CD4-positive, CD25-positive, alpha-beta regulatory T cell (primary cell): ENCODE measurements at regions not wholly inside any gene's neighbourhood (a gene's known extent, or its start where the extent isn't known, plus 50 kb on each side); places are given as distances from the start of the nearest gene placed in this dataset.

Experiments used
- ATAC-seq, 2 donors: fragments of 150-1000 bp; cut with Tn5 transposase; one replicate each; pipeline ENCODE4 v1.10.0; 2021; ENCODE audit warnings: low read depth in 2 of 2, moderate number of reproducible peaks in 2 of 2, moderate library complexity in 1 of 2
- DNase-seq, 3 donors: peaks; one replicate each; pipeline versions ENCODE4 v3.0.0 to v3.0.0-alpha.2; 2012 to 2022; ENCODE audit warnings: mixed read lengths in 1 of 3
- H3K27ac ChIP-seq: one replicate; pipeline ENCODE4 v1.7.0; 2013; ENCODE audit warnings: mild to moderate bottlenecking, low read length; ENCODE audit not compliant: insufficient read depth, poor library complexity, severe bottlenecking
- H3K27me3 ChIP-seq: one replicate; pipeline ENCODE4 v1.7.0; 2013; ENCODE audit warnings: low read length; ENCODE audit not compliant: control insufficient read depth, insufficient read depth
- H3K36me3 ChIP-seq: one replicate; pipeline ENCODE4 v1.7.0; 2013; ENCODE audit warnings: mild to moderate bottlenecking, low read length, moderate library complexity; ENCODE audit not compliant: control insufficient read depth, insufficient read depth
- H3K4me1 ChIP-seq: 2 replicates; pipeline ENCODE4 v1.7.0; 2013; ENCODE audit warnings: mild to moderate bottlenecking, low read length; ENCODE audit not compliant: insufficient read depth, control insufficient read depth, poor library complexity, severe bottlenecking
- H3K4me3 ChIP-seq: one replicate; pipeline ENCODE4 v1.7.0; 2013; ENCODE audit warnings: low read depth, mild to moderate bottlenecking, low read length, moderate library complexity
- H3K9me3 ChIP-seq, 2 experiments: 1 replicate in 1 of 2; 2 replicates in 1 of 2; pipeline ENCODE4 v1.7.0; 2013; ENCODE audit warnings: low read length in 2 of 2, mild to moderate bottlenecking in 1 of 2, moderate library complexity in 1 of 2; ENCODE audit not compliant: control insufficient read depth in 2 of 2
- H3K27ac Mint-ChIP-seq, 3 donors: one replicate each; pipeline ENCODE4 v1.8.0; 2020 to 2022; ENCODE audit warnings: mild to moderate bottlenecking in 3 of 3, mixed read lengths in 3 of 3, moderate library complexity in 2 of 3
- H3K27me3 Mint-ChIP-seq: one replicate; pipeline ENCODE4 v1.8.0; 2022; ENCODE audit warnings: mild to moderate bottlenecking, mixed read lengths
- H3K36me3 Mint-ChIP-seq: one replicate; pipeline ENCODE4 v1.8.0; 2020; ENCODE audit warnings: mixed read lengths
- H3K4me1 Mint-ChIP-seq, 4 donors: one replicate each; pipeline ENCODE4 v1.8.0; 2020 to 2022; ENCODE audit warnings: mixed read lengths in 4 of 4, mild to moderate bottlenecking in 1 of 4
- H3K4me3 Mint-ChIP-seq, 4 donors: one replicate each; pipeline ENCODE4 v1.8.0; 2020 to 2022; ENCODE audit warnings: mild to moderate bottlenecking in 4 of 4, mixed read lengths in 4 of 4, moderate library complexity in 3 of 4
- H3K9me3 Mint-ChIP-seq, 7 donors: one replicate each; pipeline ENCODE4 v1.8.0; 2020 to 2022; ENCODE audit warnings: mixed read lengths in 7 of 7, mild to moderate bottlenecking in 3 of 7, moderate library complexity in 2 of 7

- H3K27ac Mint-ChIP-seq: no peak overlapping the region
These were observed 801.9 kb downstream of the BRINP3 start for GRCh38 chr1:189675712-189676244.

DNA sequence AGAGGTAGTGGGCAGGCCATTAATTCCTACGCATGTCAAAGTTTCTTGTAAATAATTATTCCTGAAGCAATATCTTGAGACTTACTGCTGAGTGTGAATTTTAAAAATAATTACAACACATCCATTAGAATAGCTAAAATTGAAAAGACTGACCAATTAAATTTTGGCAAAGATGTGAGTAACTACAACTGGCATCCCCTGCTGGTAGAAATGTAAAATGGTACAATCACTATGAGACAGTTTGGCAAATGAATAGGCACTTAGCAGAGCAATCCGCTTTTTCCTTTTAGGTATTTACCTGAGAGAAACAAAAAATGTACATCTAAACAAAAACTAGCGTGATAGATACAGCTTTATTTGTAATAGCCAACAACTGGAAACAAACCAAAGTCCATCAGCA is 798.9 kb downstream of the BRINP3 start:
- Mint-ChIP-seq H3K4me3 (no peak overlapping the region), H3K36me3 (no peaks in the 10 kb centered on the region), H3K27me3 (no peaks in the 10 kb centered on the region), H3K9me3 (peaks cover under 1 to 17% (median 7%) of the 10 kb centered on the region in 7 donors), H3K4me1 (no peaks in the 10 kb centered on the region), H3K27ac (no peak overlapping the region)
- no peaks in the 10 kb centered on the region for H3K27me3 ChIP-seq
- DNase-seq (no peak), ATAC-seq (no peak)
- H3K36me3 ChIP-seq: no peaks in the 10 kb centered on the region
- H3K4me3 ChIP-seq: no peak overlapping the region
- no peaks in the 10 kb centered on the region for H3K4me1 ChIP-seq
- no peak overlapping the region for H3K27ac ChIP-seq
- peaks cover 0 to 3% of the 10 kb centered on the region in 2 experiments for H3K9me3 ChIP-seq

More at GRCh38 chr1:189675712-189676244, 801.9 kb downstream of the BRINP3 start:
- Mint-ChIP-seq H3K36me3 (no peaks in the 10 kb centered on the region), H3K27me3 (no peaks in the 10 kb centered on the region), H3K9me3 (peaks cover 0 to 13% (median 7%) of the 10 kb centered on the region in 7 donors), H3K4me1 (no peaks in the 10 kb centered on the region), H3K4me3 (no peak overlapping the region)
- Histone ChIP-seq H3K27me3 (no peaks in the 10 kb centered on the region), H3K4me1 (no peaks in the 10 kb centered on the region), H3K4me3 (no peak overlapping the region), H3K36me3 (no peaks in the 10 kb centered on the region), H3K9me3 (peaks cover 0 to 3% of the 10 kb centered on the region in 2 experiments), H3K27ac (no peak overlapping the region)
- DNase-seq: no peak
- no peak for ATAC-seq

DNA sequence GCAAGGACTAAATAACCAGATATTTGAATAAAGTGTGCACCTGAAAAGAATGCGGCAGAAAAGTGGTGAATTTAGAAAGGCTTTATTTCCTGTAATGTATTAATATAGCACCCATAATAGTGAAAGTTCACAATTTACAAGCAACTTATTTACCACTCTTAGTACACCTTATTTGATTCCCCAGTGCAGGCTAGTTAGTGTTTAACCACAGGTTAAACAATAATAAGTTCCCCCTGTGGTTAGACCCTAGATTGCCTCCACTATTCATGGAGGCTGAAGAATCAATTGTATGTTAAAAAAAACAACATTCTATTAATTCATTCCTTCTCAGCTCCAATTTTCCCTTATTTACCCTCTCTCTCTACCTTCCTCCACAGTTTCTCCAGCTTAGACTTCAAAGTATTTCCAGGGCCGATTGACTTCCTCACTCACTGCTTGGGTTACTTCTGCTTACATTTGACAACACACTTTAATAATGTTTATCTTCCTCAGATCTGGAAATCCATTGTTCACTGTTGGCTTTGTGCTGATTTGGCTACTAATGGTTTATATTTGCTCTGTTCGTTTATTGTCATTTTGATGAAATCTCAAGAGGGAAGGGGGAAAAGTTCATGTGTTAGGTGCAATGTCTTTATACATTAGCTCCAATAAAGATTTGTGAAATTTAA is 796.3 kb downstream of the BRINP3 start:
- H3K4me3 ChIP-seq: no peak overlapping the region
- H3K9me3 ChIP-seq: peaks cover 2 to 3% of the 10 kb centered on the region in 2 experiments
- no peak overlapping the region for H3K27ac Mint-ChIP-seq
- H3K27me3 ChIP-seq: no peaks in the 10 kb centered on the region
- H3K27ac ChIP-seq: no peak overlapping the region
- no peaks in the 10 kb centered on the region for H3K4me1 Mint-ChIP-seq
- no peaks in the 10 kb centered on the region for H3K36me3 Mint-ChIP-seq
- no peaks in the 10 kb centered on the region for H3K27me3 Mint-ChIP-seq
- no peaks in the 10 kb centered on the region for H3K4me1 ChIP-seq
- peaks cover 1 to 17% (median 7%) of the 10 kb centered on the region in 7 donors for H3K9me3 Mint-ChIP-seq
- no peak overlapping the region for H3K4me3 Mint-ChIP-seq
- no peak for ATAC-seq
- no peak for DNase-seq
- H3K36me3 ChIP-seq: no peaks in the 10 kb centered on the region

GRCh38 chr1:189682591-189682990 is 795.1 kb downstream of the BRINP3 start:
- no peaks in the 10 kb centered on the region for H3K4me1 ChIP-seq
- H3K4me3 ChIP-seq: no peak overlapping the region
- Mint-ChIP-seq H3K36me3 (no peaks in the 10 kb centered on the region), H3K4me1 (no peaks in the 10 kb centered on the region), H3K9me3 (peaks cover 0 to 8% (median 3%) of the 10 kb centered on the region in 7 donors), H3K27ac (no peak overlapping the region), H3K4me3 (no peak overlapping the region), H3K27me3 (no peaks in the 10 kb centered on the region)
- DNase-seq (no peak), ATAC-seq (no peak)
- H3K9me3 ChIP-seq: peaks cover 2 to 3% of the 10 kb centered on the region in 2 experiments
- no peaks in the 10 kb centered on the region for H3K36me3 ChIP-seq
- no peak overlapping the region for H3K27ac ChIP-seq
- no peaks in the 10 kb centered on the region for H3K27me3 ChIP-seq

DNA sequence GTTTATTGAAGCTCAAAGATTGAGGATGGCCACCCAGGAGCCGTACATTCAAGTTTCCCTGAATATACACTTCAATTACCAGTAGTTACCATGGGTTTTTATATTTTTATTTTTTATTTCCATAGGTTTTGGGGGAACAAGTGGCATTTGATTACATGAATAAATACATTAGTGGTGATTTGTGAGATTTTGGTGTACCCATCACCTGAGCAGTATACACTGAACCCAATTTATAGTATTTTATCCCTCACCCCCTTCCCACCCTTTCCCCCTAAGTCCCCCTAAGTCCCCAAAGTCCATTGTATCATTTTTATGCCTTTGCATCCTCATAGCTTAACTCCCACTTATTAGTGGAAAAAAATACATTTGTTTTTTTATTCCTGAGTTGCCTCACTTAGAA is 791.4 kb downstream of the BRINP3 start:
- Mint-ChIP-seq H3K27me3 (no peaks in the 10 kb centered on the region), H3K9me3 (peaks cover 0 to 16% (median 3%) of the 10 kb centered on the region in 7 donors), H3K4me1 (no peaks in the 10 kb centered on the region), H3K36me3 (no peaks in the 10 kb centered on the region), H3K4me3 (no peak overlapping the region), H3K27ac (no peak overlapping the region)
- ATAC-seq (no peak), DNase-seq (no peak)
- H3K9me3 ChIP-seq: peaks cover 0 to 2% of the 10 kb centered on the region in 2 experiments
- H3K4me3 ChIP-seq: no peak overlapping the region
- no peaks in the 10 kb centered on the region for H3K27me3 ChIP-seq
- no peak overlapping the region for H3K27ac ChIP-seq
- H3K4me1 ChIP-seq: no peaks in the 10 kb centered on the region
- H3K36me3 ChIP-seq: no peaks in the 10 kb centered on the region

- Histone ChIP-seq H3K36me3 (no peaks in the 10 kb centered on the region), H3K27ac (no peak overlapping the region), H3K27me3 (no peaks in the 10 kb centered on the region), H3K4me1 (no peaks in the 10 kb centered on the region), H3K9me3 (no peaks in the 10 kb centered on the region), H3K4me3 (no peak overlapping the region)
- Mint-ChIP-seq H3K4me1 (no peaks in the 10 kb centered on the region), H3K27me3 (no peaks in the 10 kb centered on the region), H3K36me3 (no peaks in the 10 kb centered on the region), H3K9me3 (peaks cover 0 to 24% (median 7%) of the 10 kb centered on the region in 7 donors), H3K27ac (no peak overlapping the region), H3K4me3 (no peak overlapping the region)
- DNase-seq (no peak), ATAC-seq (no peak)
These were observed 784.5 kb downstream of the BRINP3 start for GRCh38 chr1:189693140-189693539.

- Mint-ChIP-seq H3K9me3 (peaks cover 1 to 24% (median 8%) of the 10 kb centered on the region in 7 donors), H3K4me3 (no peak overlapping the region)
These were observed 781.4 kb downstream of the BRINP3 start for GRCh38 chr1:189696297-189696696.

GRCh38 chr1:189697113-189697512 is 780.6 kb downstream of the BRINP3 start:
- Histone ChIP-seq H3K4me3 (no peak overlapping the region), H3K9me3 (no peaks in the 10 kb centered on the region), H3K27ac (no peak overlapping the region), H3K4me1 (no peaks in the 10 kb centered on the region), H3K36me3 (no peaks in the 10 kb centered on the region), H3K27me3 (no peaks in the 10 kb centered on the region)
- Mint-ChIP-seq H3K9me3 (peaks cover 3 to 27% (median 9%) of the 10 kb centered on the region in 7 donors), H3K4me1 (no peaks in the 10 kb centered on the region), H3K36me3 (no peaks in the 10 kb centered on the region), H3K27ac (no peak overlapping the region), H3K4me3 (no peak overlapping the region), H3K27me3 (no peaks in the 10 kb centered on the region)
- ATAC-seq: no peak
- DNase-seq: no peak

More at GRCh38 chr1:189696297-189696696, 781.4 kb downstream of the BRINP3 start:
- Mint-ChIP-seq H3K4me1 (no peaks in the 10 kb centered on the region), H3K36me3 (no peaks in the 10 kb centered on the region), H3K27ac (no peak overlapping the region), H3K27me3 (no peaks in the 10 kb centered on the region)
- Histone ChIP-seq H3K27me3 (no peaks in the 10 kb centered on the region), H3K4me3 (no peak overlapping the region), H3K4me1 (no peaks in the 10 kb centered on the region), H3K9me3 (no peaks in the 10 kb centered on the region), H3K36me3 (no peaks in the 10 kb centered on the region), H3K27ac (no peak overlapping the region)
- DNase-seq (no peak), ATAC-seq (no peak)
